Chondrocyte (in vitro differentiated cells): ENCODE measurements at regions not wholly inside any gene's neighbourhood (a gene's known extent, or its start where the extent isn't known, plus 50 kb on each side); places are given as distances from the start of the nearest gene placed in this dataset.

ENCODE experiments used
- DNase-seq: peaks from one replicate; pipeline ENCODE4 v3.0.0; 2021; ENCODE audit warnings: mixed read lengths, low spot score
- H3K27ac Mint-ChIP-seq: one replicate; pipeline ENCODE4 v1.8.0; 2021; ENCODE audit warnings: mild to moderate bottlenecking, moderate library complexity, mixed read lengths; ENCODE audit not compliant: unreplicated experiment
- H3K27me3 Mint-ChIP-seq: 2 replicates; pipeline ENCODE4 v1.8.0; 2021; ENCODE audit warnings: low read depth, mixed read lengths
- H3K36me3 Mint-ChIP-seq: 2 replicates; pipeline ENCODE4 v1.8.0; 2021; ENCODE audit warnings: low read depth, mixed read lengths
- H3K4me1 Mint-ChIP-seq: 2 replicates; pipeline ENCODE4 v1.8.0; 2021; ENCODE audit warnings: low read depth, mild to moderate bottlenecking, mixed read lengths
- H3K4me3 Mint-ChIP-seq: one replicate; pipeline ENCODE4 v1.8.0; 2021; ENCODE audit warnings: mild to moderate bottlenecking, moderate library complexity, mixed read lengths; ENCODE audit not compliant: unreplicated experiment
- H3K9me3 Mint-ChIP-seq: 2 replicates; pipeline ENCODE4 v1.8.0; 2021; ENCODE audit warnings: low read depth, mixed read lengths
- TF ChIP-seq, protein P1 (sequence below): fragments of 200-600 bp; sonication (generic); IDR thresholded peaks from 2 replicates; pipeline ENCODE4 v1.5.0; 2021; ENCODE audit warnings: antibody characterized with exemption, mild to moderate bottlenecking, moderate library complexity

DNA sequence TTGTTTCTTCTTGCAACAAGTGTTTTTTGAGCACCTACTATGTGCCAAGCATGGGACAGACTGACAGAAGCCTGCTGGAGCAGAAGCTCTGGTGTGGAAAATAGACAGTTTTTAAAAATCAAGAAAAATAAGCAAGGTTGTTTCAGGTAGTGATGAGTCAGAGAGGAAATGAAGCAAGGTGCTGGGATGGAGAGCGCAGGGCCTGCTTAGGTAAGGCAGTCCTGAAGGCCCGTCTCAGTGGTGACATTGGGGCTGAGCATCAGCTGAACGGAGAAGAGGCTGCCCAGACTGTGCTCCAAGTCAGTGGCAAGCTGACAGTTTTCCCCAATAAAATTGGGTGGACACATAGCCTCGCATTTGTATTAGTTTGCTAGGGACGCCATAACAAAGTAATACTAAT lies 263.6 kb downstream of the SS18 start:
- Mint-ChIP-seq H3K4me1 (peaks cover 44% of the 10 kb centered on the region), H3K4me3 (no peak overlapping the region)

DNA sequence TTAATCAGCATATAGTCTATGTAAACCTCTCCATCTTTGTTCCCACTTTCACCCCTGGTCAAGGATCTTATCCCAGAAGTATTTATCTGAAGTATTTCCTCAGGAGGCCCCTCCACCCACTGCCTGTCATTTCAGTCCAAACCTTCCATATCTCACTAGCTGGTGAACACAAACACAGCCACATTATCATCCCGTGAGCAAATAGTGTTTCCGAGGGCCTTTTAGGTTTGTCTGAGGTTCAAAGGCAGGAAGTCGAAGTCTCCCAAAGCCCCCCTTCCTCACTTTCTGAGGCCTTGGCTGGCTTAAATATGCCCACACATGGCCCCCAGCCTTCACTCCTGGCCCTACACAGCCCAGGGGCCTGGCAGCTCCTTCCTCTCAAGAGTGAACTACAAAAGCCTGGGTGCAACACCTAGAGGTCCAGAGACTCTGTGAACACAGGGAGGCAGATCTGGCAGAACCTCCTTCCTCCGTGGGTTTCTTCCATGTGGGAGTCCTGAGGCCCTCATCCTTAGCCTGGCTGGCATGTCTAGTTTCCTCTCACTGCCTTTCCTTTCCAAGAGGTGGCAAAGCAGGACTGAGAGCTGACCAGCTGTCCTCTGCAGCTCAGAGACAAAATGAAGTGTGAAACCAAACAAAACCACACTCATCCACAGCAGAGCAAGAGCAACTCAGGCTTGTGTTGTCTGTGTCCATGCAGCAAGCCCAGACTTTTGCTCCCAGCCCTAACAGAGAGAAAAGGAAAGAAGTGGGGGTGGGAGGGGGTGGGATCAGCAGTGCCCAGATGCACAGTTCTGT lies 264.2 kb downstream of the SS18 start:
- TF ChIP-seq, protein P1, sequence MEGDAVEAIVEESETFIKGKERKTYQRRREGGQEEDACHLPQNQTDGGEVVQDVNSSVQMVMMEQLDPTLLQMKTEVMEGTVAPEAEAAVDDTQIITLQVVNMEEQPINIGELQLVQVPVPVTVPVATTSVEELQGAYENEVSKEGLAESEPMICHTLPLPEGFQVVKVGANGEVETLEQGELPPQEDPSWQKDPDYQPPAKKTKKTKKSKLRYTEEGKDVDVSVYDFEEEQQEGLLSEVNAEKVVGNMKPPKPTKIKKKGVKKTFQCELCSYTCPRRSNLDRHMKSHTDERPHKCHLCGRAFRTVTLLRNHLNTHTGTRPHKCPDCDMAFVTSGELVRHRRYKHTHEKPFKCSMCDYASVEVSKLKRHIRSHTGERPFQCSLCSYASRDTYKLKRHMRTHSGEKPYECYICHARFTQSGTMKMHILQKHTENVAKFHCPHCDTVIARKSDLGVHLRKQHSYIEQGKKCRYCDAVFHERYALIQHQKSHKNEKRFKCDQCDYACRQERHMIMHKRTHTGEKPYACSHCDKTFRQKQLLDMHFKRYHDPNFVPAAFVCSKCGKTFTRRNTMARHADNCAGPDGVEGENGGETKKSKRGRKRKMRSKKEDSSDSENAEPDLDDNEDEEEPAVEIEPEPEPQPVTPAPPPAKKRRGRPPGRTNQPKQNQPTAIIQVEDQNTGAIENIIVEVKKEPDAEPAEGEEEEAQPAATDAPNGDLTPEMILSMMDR = no peak
- H3K27me3 Mint-ChIP-seq = no peaks in the 10 kb centered on the region
- H3K27ac Mint-ChIP-seq = no peak overlapping the region
- H3K4me1 Mint-ChIP-seq = peaks cover 37% of the 10 kb centered on the region
- H3K4me3 Mint-ChIP-seq = no peak overlapping the region
- DNase-seq = no peak
- H3K9me3 Mint-ChIP-seq = peaks cover 4% of the 10 kb centered on the region
- H3K36me3 Mint-ChIP-seq = no peaks in the 10 kb centered on the region

More for the DNA sequence above, 263.6 kb downstream of the SS18 start:
- Mint-ChIP-seq H3K27me3 (no peaks in the 10 kb centered on the region), H3K36me3 (no peaks in the 10 kb centered on the region), H3K9me3 (peaks cover 4% of the 10 kb centered on the region), H3K27ac (no peak overlapping the region)
- TF ChIP-seq, protein P1 = no peak
- no peak for DNase-seq

DNA sequence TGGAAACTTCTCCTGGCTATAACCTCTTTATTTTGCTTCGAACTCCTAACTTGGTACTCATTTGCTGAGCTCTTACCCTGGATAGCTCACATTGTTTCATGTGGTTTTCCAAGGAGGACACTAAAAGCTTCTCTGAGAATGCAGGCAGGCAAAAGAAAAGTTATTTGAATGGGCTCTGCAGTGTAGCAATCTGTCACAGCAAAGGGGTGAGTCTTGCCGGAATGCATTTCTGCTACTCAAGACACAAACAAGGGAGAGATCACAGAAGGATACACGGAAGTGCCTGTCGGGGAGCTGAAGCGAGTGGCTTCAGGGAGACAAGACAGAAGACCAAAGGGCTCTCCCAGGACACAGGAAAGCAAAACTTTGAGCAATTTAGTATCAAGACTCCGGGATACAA lies 265.4 kb downstream of the SS18 start:
- H3K4me1 Mint-ChIP-seq = peaks cover 31% of the 10 kb centered on the region
- TF ChIP-seq, protein P1 = no peak
- peaks cover 4% of the 10 kb centered on the region for H3K9me3 Mint-ChIP-seq
- no peak for DNase-seq
- H3K27me3 Mint-ChIP-seq = no peaks in the 10 kb centered on the region
- no peak overlapping the region for H3K27ac Mint-ChIP-seq
- no peaks in the 10 kb centered on the region for H3K36me3 Mint-ChIP-seq
- H3K4me3 Mint-ChIP-seq = no peak overlapping the region

DNA sequence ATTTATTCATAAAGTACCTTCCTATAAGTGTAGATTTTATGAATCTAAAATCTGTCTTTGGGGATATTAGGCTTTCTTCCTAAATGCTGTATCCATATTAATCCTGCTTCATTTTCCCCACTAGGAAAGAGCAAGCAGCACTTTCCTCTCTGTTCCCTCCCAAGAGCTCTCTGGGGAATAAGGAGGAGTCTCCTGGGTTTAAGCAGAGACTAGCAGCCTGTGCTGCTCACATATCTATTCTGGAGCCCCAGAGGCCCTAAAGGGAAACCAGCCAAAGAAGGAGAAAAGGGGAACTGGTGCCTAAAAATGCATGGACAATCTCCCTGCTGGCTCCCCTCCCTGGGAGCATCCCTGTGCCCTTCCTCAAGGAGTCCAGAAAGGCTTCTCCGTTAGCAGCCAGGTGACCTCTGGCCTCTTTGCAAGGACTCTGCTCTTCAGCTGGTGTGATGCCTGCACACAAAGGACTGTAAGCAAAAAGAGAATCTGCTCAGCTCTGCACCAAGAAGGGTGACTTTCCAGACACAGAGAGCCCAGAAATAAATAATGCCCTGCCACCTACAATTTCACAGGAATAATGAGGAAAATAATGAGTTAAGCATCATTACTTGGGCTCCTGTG lies 270.6 kb downstream of the SS18 start:
- Mint-ChIP-seq H3K27ac (no peak overlapping the region), H3K27me3 (no peaks in the 10 kb centered on the region), H3K4me3 (no peak overlapping the region), H3K36me3 (no peaks in the 10 kb centered on the region), H3K9me3 (peaks cover 4% of the 10 kb centered on the region), H3K4me1 (no peaks in the 10 kb centered on the region)
- TF ChIP-seq, protein P1 = no peak
- DNase-seq = no peak

DNA sequence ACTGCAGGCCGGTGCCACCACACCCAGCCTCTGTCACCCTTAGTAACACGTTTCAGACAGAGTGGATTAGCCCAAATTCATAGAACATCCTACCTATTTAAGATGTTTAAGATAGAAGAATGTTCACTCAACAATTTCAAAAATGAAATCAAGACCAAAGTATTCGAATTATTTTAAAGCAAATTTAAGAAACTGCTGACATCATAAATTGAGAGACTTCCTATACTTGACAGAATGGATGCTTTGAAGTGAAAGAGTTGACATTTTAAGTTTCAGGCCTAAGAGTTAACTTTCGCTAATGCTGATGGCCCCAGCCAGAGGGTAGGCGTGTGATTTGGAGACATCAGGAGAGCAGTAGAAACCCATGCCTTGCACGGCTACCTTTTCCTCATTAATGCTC lies 271.9 kb downstream of the SS18 start:
- Mint-ChIP-seq H3K4me1 (no peaks in the 10 kb centered on the region), H3K4me3 (no peak overlapping the region), H3K27me3 (no peaks in the 10 kb centered on the region), H3K9me3 (no peaks in the 10 kb centered on the region), H3K27ac (no peak overlapping the region), H3K36me3 (no peaks in the 10 kb centered on the region)
- TF ChIP-seq, protein P1 = no peak
- no peak for DNase-seq
